A673 (cell line): ENCODE measurements at regions not wholly inside any gene's neighbourhood (a gene's known extent, or its start where the extent isn't known, plus 50 kb on each side); places are given as distances from the start of the nearest gene placed in this dataset.

Experiments used
- BruUV-seq: library from RNA; stranded (reverse); fragments of 400-500 nt; replicated peaks from 2 replicates; lab custom pipeline; 2021; lab: Mats Ljungman, UMichigan
- CTCF ChIA-PET: fragments of 300-600 bp; sonication (Branson Sonifier 250); formaldehyde crosslinking; loops from one replicate; lab custom pipeline; 2022; ENCODE audit warnings: antibody characterized with exemption; lab: Charles Lee
- POLR2A ChIA-PET: fragments of 300-600 bp; sonication (Branson Sonifier 250); formaldehyde crosslinking; loops from one replicate; lab custom pipeline; 2022; ENCODE audit warnings: antibody characterized with exemption; ENCODE audit not compliant: low non-redundant PET; lab: Charles Lee
- DNase-seq: peaks from one replicate; pipeline ENCODE4 v3.0.0-alpha.2; 2015; ENCODE audit warnings: low spot score
- H3K27ac ChIP-seq: fragments of 200-600 bp; sonication (generic); 2 replicates; pipeline ENCODE4 v1.5.1; 2016; ENCODE audit warnings: mixed run types, low read depth, mild to moderate bottlenecking, mixed read lengths, antibody characterized with exemption, low read length; ENCODE audit not compliant: poor library complexity, severe bottlenecking
- H3K27me3 ChIP-seq: fragments of 200-600 bp; sonication (generic); replicated peaks from 2 replicates; pipeline ENCODE4 v1.6.1; 2017; ENCODE audit warnings: mixed run types, low read depth, mild to moderate bottlenecking, mixed read lengths, antibody characterized with exemption, low read length; ENCODE audit not compliant: insufficient read depth, poor library complexity
- H3K36me3 ChIP-seq: fragments of 200-600 bp; sonication (generic); 2 replicates; pipeline ENCODE4 v1.6.1; 2016; ENCODE audit warnings: mixed run types, mild to moderate bottlenecking, mixed read lengths, antibody characterized with exemption, low read length; ENCODE audit not compliant: insufficient read depth, poor library complexity, severe bottlenecking
- H3K4me1 ChIP-seq: fragments of 200-600 bp; sonication (generic); 2 replicates; pipeline ENCODE4 v1.6.1; 2017; ENCODE audit warnings: mixed run types, mild to moderate bottlenecking, mixed read lengths, antibody characterized with exemption, low read length; ENCODE audit not compliant: insufficient read depth, poor library complexity, severe bottlenecking
- H3K4me3 ChIP-seq: fragments of 200-600 bp; sonication (generic); 2 replicates; pipeline ENCODE4 v1.5.1; 2016; ENCODE audit warnings: low read depth, mixed run types, mild to moderate bottlenecking, mixed read lengths, low read length; ENCODE audit not compliant: poor library complexity, severe bottlenecking
- H3K9me3 ChIP-seq: fragments of 200-600 bp; sonication (generic); 2 replicates; pipeline ENCODE4 v1.6.1; 2016; ENCODE audit warnings: mixed run types, low read depth, mild to moderate bottlenecking, mixed read lengths, antibody characterized with exemption, low read length; ENCODE audit not compliant: poor library complexity, severe bottlenecking
- EZH2 ChIP-seq: fragments of 200-600 bp; sonication (generic); IDR thresholded peaks from 2 replicates; pipeline ENCODE4 v1.6.1; 2017; ENCODE audit warnings: borderline replicate concordance, low read depth, mild to moderate bottlenecking, mixed read lengths, antibody characterized with exemption, low read length; ENCODE audit not compliant: poor library complexity, severe bottlenecking
- intact Hi-C: fragments of 100-400 bp; cut with micrococcal nuclease; formaldehyde crosslinking; loops from one replicate; pipeline ENCODE4 v1.10.0; 2022; ENCODE audit not compliant: unreplicated experiment
- TF ChIP-seq, protein P1 (sequence below): fragments of 300-800, 200-600 bp; sonication (generic); conservative IDR thresholded peaks from 2 replicates; pipeline ENCODE4 v1.5.1; 2017; ENCODE audit warnings: low read depth, mild to moderate bottlenecking, antibody characterized with exemption, low read length, moderate library complexity, mixed read lengths

- intact Hi-C loops: no loop called here
- no TSS peak for BruUV-seq
- Histone ChIP-seq H3K4me3 (no peak overlapping the region), H3K27me3 (no peaks in the 10 kb centered on the region), H3K9me3 (peaks cover 4% of the 10 kb centered on the region), H3K36me3 (no peaks in the 10 kb centered on the region), H3K4me1 (no peaks in the 10 kb centered on the region), H3K27ac (no peak overlapping the region)
- no peak for TF ChIP-seq EZH2
- TF ChIP-seq, protein P1, sequence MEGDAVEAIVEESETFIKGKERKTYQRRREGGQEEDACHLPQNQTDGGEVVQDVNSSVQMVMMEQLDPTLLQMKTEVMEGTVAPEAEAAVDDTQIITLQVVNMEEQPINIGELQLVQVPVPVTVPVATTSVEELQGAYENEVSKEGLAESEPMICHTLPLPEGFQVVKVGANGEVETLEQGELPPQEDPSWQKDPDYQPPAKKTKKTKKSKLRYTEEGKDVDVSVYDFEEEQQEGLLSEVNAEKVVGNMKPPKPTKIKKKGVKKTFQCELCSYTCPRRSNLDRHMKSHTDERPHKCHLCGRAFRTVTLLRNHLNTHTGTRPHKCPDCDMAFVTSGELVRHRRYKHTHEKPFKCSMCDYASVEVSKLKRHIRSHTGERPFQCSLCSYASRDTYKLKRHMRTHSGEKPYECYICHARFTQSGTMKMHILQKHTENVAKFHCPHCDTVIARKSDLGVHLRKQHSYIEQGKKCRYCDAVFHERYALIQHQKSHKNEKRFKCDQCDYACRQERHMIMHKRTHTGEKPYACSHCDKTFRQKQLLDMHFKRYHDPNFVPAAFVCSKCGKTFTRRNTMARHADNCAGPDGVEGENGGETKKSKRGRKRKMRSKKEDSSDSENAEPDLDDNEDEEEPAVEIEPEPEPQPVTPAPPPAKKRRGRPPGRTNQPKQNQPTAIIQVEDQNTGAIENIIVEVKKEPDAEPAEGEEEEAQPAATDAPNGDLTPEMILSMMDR: no peak
- DNase-seq: no peak
- ChIA-PET POLR2A (no interaction called here), CTCF (no interaction called here)
These were observed 735.0 kb downstream of the FGF9 start for GRCh38 chr13:22405891-22406290.

DNA sequence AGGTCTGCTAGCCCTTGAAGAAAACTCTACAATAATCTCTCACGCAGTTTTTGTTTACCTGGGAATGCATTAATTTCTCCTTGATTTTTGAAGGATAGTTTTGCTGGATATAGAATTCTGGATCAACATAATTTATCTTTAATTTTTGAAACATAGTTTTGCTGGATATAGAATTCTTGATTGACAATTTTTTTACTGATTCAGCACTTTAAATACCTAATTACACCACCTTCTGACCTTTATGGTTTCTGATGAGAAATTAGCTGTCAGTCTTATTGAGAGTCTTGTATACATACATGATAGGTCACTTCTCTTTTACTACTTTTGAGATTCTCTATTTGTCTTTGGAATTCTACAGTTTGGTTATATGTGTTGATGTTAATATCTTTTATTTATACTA lies 741.6 kb downstream of the FGF9 start:
- no peak overlapping the region for H3K4me3 ChIP-seq
- ChIA-PET CTCF (no interaction called here), POLR2A (no interaction called here)
- no peaks in the 10 kb centered on the region for H3K36me3 ChIP-seq
- intact Hi-C loops: no loop called here
- H3K4me1 ChIP-seq: no peaks in the 10 kb centered on the region
- H3K27me3 ChIP-seq: no peaks in the 10 kb centered on the region
- no peak for DNase-seq
- TF ChIP-seq, protein P1: no peak
- TF ChIP-seq EZH2: no peak
- BruUV-seq: no TSS peak
- H3K27ac ChIP-seq: no peak overlapping the region
- peaks cover 24% of the 10 kb centered on the region for H3K9me3 ChIP-seq

- peaks cover 5% of the 10 kb centered on the region for H3K9me3 ChIP-seq
- intact Hi-C loops: no loop called here
- H3K36me3 ChIP-seq: no peaks in the 10 kb centered on the region
- H3K4me3 ChIP-seq: no peak overlapping the region
- DNase-seq: no peak
- ChIA-PET CTCF (no interaction called here), POLR2A (no interaction called here)
- no TSS peak for BruUV-seq
- H3K27me3 ChIP-seq: no peaks in the 10 kb centered on the region
- TF ChIP-seq, protein P1: no peak
- no peak for TF ChIP-seq EZH2
- no peaks in the 10 kb centered on the region for H3K4me1 ChIP-seq
- no peak overlapping the region for H3K27ac ChIP-seq
These were observed 751.1 kb downstream of the FGF9 start for GRCh38 chr13:22422023-22422422.

DNA sequence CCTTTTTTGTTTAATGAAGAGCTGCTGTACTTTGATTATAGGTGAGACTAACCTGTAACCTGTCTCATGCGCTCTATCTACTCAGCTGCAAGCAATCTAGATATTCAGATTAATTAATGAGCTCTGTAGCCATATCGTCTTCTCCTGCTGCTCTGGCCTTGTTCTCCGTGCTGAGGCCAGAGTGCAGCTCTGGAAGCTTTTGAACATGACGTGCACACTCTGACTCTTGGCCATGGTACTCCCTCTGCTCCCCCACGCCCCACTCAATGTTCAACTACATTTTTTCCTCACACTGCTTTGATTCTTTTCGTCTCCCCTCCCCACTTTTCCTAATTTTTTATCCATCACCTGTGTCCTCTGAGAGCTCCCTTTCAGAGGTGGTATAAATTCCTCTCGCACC lies 751.8 kb downstream of the FGF9 start:
- no peaks in the 10 kb centered on the region for H3K27me3 ChIP-seq
- no TSS peak for BruUV-seq
- peaks cover 5% of the 10 kb centered on the region for H3K9me3 ChIP-seq
- no peak overlapping the region for H3K4me3 ChIP-seq
- H3K36me3 ChIP-seq: no peaks in the 10 kb centered on the region
- ChIA-PET CTCF (no interaction called here), POLR2A (no interaction called here)
- no peak for DNase-seq
- TF ChIP-seq, protein P1: no peak
- TF ChIP-seq EZH2: no peak
- intact Hi-C loops: no loop called here
- no peaks in the 10 kb centered on the region for H3K4me1 ChIP-seq
- H3K27ac ChIP-seq: no peak overlapping the region
